ENCODE measurements at regions not wholly inside any gene's neighbourhood (a gene's known extent, or its start where the extent isn't known, plus 50 kb on each side); places are given as distances from the start of the nearest gene placed in this dataset.

- DNase-seq (ENCODE audit: extremely low read depth in 1 of 2, low read depth in 1 of 2), result no peak
These were observed 540.9 kb upstream of the WWC1 start for GRCh38 chr5:167750586-167750985.

DNA sequence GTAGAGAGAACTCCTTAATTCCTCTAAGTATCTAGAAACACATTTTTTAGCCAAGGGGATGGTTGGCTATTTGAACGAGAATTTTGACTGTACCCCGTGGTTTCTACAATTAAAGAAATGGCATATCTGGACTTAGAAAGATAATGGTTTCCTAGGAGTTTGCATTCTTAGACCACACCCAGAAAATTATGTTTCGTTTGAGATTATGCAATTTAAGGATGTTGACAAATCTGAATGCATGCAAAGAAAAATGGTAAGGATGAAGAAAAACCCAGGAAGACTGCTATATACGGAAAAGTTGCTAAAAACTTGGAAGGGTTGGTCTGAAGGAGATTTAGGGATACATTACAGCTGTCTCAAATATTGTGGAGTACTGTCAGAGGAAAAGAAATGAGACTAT lies 538.5 kb upstream of the WWC1 start:
- DNase-seq (ENCODE audit: extremely low read depth in 1 of 2, low read depth in 1 of 2), result no peak

DNA sequence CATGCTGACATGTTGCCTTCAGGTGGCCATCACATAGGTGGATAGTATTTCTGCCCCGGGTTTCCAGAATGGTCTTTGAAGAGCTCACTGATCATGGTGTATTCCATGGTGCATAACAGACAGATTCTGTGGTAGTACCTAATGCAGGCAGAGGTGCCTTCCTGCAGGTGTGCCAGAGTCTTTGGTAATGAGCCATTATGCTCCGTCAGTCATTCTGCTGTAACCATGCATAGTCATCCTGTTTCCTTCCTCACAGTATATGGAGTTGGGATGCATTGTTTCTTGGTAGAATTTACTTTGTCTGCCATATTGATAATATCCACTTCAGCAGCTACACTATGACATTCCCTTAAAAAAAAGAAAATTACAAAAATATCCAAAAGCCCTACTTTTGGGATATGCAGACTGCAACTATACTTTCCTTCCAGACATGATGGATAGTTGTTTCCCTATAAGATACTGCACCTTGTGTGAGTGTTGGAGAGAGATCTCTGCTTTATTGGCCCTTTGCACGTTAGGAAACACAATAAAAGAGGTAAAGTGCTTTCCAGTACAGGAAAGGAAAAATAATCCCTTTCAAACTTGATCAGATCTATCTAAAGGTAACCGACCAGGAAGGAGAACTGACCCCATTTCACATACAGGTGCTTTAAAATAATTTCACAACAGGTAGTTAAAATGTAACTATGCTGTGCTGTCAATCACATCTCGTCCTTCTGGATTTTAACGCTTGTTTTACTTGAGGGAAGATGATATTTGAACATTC lies 537.5 kb upstream of the WWC1 start:
- DNase-seq (ENCODE audit: extremely low read depth in 1 of 2, low read depth in 1 of 2), result no peak

GRCh38 chr5:167754501-167755021 lies 536.9 kb upstream of the WWC1 start:
- no peak for DNase-seq (ENCODE audit: extremely low read depth in 1 of 2, low read depth in 1 of 2)

DNA sequence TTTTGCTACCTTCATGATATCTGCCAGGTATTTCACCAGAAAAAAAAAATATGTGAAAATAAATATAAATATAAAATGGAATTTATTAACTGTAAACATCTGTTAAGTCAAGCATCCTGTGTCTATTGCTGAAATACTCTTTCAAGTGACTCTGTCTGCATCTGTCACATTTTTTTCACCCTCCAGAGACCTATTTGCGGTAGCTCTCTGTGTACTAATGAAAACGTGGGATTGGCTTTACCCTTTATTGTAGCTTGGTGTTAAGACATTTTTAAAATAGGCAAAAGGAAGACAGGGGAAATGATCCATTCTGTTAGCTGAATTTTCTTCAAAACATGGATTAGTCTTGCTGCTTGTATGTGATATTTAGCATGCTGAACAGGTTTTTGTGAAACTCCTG lies 536.0 kb upstream of the WWC1 start:
- DNase-seq (ENCODE audit: extremely low read depth in 1 of 2, low read depth in 1 of 2), result no peak

GRCh38 chr5:167759057-167759821 lies 532.2 kb upstream of the WWC1 start:
- DNase-seq (ENCODE audit: extremely low read depth in 1 of 2, low read depth in 1 of 2), result no peak

DNA sequence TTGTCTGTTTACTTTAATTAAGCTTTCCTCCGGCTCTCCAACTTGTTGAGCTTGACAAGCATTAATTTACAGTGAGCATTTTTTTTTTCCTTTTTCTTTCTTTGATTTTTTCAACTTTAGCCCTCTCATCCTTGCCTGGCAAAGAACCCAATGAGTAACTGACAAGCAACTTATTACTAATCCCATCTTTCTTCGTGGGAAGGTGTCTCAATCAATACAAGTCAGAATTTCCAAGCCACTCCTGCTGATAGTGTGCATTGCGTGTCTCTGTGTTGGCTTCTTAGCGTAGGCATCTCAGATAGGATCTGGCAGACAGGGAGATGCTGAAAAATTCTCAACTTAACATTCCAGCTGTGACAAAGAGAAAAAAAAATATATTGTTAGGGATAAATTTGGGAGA lies 527.7 kb upstream of the WWC1 start:
- no peak for DNase-seq (ENCODE audit: extremely low read depth in 1 of 2, low read depth in 1 of 2)

DNA sequence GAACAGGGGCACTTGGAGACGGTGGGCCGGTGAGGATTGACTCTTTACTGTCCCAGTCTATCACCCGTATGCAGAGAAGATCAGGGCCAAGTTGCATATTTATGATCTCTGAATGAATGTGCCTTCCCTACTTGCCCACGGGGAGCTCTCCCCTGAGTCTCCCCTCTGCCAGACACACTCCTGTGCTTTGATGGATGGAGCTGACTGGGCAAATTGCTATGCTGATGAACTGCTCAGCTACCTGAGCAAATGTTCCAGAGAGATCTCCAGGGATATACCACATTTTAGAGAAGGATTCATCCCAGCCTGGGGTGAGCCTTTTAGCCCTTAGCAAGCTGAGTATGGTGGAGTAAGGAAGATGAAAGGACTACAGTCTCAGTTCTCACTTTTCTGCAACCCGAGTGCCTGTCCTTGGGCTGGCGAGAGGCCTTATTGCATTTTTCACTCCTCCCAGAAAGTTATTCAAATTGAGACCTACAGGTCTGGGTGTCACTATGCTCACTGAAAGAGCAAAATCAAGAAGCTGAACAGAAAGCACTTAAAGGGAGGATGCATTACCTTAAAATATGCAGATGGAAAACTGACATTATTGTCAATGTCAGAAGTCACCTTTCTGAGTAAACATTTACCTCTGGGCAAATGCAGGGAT lies 526.7 kb upstream of the WWC1 start:
- DNase-seq (ENCODE audit: extremely low read depth in 1 of 2, low read depth in 1 of 2), result no peak

GRCh38 chr5:167765352-167765751 lies 526.1 kb upstream of the WWC1 start:
- no peak for DNase-seq (ENCODE audit: extremely low read depth in 1 of 2, low read depth in 1 of 2)

DNA sequence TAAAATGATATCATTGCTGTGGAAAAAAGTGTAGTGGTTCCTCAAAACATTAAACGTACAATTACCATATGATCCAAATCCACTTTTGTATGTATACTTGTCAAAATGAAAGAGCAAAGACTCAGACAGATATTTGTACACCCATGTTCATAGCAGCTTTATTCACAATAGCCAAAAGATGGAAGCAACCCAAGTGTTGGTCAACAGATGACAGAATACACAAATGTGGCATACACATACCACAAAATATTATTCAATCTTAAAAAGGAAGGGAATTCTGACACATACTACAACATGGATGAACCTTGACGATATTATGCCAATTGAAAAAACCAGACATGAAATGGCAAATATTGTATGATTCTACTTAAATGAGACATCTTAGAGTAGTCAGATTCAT lies 524.5 kb upstream of the WWC1 start:
- no peak for DNase-seq (ENCODE audit: extremely low read depth in 1 of 2, low read depth in 1 of 2)

DNA sequence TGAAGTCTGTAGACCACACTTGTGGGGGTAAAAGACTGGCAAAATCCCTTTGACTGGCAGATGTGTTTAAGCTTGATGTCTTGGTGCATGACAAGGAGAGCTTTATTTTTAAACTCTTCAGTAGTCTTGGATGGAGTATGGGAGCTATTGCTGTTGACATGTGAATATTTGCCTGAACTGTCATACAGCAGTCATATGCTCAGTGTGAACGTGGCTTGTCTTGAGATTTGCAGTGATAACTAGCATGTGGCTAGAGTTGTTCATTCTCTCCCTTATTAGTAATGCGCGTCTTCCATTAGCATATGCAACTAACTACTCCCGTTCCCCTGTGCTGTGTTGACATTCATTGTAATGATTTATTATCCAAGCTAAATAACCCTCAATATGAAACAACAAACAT lies 523.6 kb upstream of the WWC1 start:
- DNase-seq (ENCODE audit: extremely low read depth in 1 of 2, low read depth in 1 of 2), result no peak

DNA sequence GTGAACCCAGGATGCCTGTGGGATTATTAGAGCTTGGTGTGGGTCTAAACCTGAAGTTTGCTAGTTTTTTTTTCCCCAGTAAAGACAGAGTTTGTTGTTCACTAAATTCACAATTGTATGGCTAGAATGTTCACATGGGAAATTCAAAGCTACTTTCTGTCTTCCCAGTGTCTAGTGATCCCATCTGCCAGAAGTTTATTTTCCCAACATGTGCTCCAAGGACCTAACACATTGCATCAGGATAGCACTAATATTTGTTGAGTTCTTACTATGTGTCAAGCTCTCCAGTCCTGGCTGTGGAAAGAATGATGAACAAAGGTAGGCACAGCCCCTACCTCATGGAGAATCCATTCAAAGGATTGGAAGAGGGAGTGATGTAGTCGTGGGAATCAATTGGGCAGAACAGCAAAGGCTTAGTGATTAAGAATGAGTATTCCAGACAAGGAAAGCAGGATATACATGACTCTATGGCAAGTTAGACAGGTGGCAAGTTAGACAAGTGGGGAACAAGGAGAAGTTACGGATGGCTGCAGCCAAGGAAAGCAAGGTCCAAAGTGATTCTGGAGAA lies 521.5 kb upstream of the WWC1 start:
- DNase-seq (ENCODE audit: extremely low read depth in 1 of 2, low read depth in 1 of 2), result no peak

DNA sequence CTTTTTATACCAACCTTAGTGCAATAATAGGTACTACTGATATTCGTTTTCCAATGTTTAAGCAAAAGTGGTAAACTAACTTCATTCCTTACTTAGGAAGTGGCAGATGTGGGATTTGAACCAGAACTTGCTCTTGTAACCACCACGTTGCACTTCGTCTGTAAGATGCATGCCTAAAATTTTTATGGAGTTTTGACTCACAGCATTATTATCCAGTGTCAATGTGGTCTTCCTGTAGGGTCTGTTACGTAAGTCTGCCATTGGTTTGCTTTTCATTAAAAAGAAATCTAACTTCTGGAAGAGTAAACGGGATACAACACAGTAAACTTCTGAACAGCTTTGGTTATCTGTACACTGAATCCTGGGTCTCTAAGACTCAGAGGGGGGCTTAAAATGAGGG lies 521.0 kb upstream of the WWC1 start:
- DNase-seq (ENCODE audit: extremely low read depth in 1 of 2, low read depth in 1 of 2), result no peak

- no peak for DNase-seq (ENCODE audit: extremely low read depth in 1 of 2, low read depth in 1 of 2)
These were observed 519.9 kb upstream of the WWC1 start for GRCh38 chr5:167771571-167771970.

DNA sequence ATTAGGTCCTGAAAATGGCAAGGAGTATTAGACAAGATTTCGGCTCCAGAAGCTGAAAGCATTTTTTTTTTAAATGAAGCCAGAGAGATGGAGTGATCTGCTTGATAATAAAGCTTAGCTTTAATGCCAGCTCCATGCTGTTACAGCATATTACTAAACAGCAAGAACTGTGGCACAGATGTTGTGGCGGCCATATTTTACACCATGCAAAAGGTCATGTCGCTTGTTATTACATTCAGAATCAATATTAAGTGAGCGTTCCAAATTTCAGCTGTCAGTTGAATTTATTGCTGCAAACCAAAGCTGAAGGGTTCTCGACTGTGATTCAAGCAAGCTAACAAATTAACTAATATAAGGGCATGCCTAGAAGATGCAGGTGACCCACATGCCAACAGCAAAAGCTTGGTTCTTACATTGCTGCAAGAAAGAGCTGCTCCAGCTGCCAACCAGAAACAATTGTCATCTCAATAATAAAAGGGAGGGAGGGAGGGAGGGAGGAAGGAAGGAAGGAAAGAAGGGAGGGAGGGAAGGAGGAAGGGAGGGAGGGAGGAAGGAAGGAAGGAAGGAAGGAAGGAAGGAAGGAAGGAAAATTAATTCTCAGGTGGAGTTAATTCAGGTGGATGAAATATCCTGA lies 517.7 kb upstream of the WWC1 start:
- no peak for DNase-seq (ENCODE audit: extremely low read depth in 1 of 2, low read depth in 1 of 2)

DNA sequence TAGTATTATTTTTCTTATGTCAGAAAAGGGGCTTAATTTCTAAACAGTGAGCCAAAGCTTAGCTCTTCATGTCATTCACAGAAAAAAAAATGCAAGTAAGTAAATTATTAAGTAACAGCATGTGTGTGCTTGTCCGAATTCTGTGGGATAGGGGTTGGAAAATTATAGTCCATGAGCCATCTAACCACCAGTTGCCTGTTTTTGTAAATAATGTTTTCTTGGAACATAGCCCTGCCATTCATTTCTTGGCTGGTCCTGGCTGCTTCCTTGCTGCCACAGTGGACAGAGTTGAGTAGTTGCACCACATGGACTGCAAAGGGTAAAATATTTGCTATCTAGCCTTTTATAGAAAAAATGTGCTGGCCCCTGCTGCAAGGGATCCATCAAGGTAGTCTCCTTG lies 513.7 kb upstream of the WWC1 start:
- DNase-seq (ENCODE audit: extremely low read depth in 1 of 2, low read depth in 1 of 2), result no peak

- no peak for DNase-seq (ENCODE audit: extremely low read depth in 1 of 2, low read depth in 1 of 2)
These were observed 513.2 kb upstream of the WWC1 start for GRCh38 chr5:167778228-167778627.

DNA sequence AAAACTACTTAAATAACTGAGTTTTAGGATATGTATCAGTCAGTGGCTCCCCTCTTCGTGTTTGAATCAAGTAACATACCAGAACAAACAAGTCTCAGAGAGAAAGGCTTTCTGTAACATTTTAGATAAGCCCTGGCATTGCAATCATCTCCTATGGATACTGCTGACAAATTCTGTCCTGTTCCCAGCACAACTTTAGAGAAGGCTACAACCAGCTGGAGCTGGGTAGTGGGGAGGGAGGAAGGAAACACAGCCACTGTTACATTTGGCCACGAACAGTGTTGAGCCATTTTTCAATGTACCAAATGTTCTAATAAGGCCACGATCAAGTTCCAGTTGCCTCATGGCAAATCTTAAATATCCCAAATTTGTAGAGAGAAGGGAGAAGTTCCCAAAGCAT lies 511.8 kb upstream of the WWC1 start:
- no peak for DNase-seq (ENCODE audit: extremely low read depth in 1 of 2, low read depth in 1 of 2)

GRCh38 chr5:167780177-167780576 lies 511.3 kb upstream of the WWC1 start:
- no peak for DNase-seq (ENCODE audit: extremely low read depth in 1 of 2, low read depth in 1 of 2)

GRCh38 chr5:167783145-167783817 lies 508.2 kb upstream of the WWC1 start:
- DNase-seq (ENCODE audit: extremely low read depth in 1 of 2, low read depth in 1 of 2), result no peak
